AG09319 (cell line): ENCODE measurements at regions not wholly inside any gene's neighbourhood (a gene's known extent, or its start where the extent isn't known, plus 50 kb on each side); places are given as distances from the start of the nearest gene placed in this dataset.
"Not testable (repeated sequence)": the region's sequence is repeated elsewhere in the genome, so short reads cannot be mapped to it uniquely, and the experiment has no call there.

ENCODE experiments used
- DNase-seq: peaks from one replicate; pipeline ENCODE4 v3.0.0-alpha.2; 2010; ENCODE audit warnings: low read depth; ENCODE audit errors: extremely low read depth
- TF ChIP-seq, protein P1 (sequence below): IDR thresholded peaks from 2 replicates; pipeline ENCODE4 v1.5.1; 2011; ENCODE audit warnings: low read depth, mild to moderate bottlenecking, inconsistent platforms, low read length, moderate library complexity

GRCh38 chr3:34155108-34155507 is 356.7 kb downstream of the PDCD6IP start:
- DNase-seq = no peak
- TF ChIP-seq, protein P1, sequence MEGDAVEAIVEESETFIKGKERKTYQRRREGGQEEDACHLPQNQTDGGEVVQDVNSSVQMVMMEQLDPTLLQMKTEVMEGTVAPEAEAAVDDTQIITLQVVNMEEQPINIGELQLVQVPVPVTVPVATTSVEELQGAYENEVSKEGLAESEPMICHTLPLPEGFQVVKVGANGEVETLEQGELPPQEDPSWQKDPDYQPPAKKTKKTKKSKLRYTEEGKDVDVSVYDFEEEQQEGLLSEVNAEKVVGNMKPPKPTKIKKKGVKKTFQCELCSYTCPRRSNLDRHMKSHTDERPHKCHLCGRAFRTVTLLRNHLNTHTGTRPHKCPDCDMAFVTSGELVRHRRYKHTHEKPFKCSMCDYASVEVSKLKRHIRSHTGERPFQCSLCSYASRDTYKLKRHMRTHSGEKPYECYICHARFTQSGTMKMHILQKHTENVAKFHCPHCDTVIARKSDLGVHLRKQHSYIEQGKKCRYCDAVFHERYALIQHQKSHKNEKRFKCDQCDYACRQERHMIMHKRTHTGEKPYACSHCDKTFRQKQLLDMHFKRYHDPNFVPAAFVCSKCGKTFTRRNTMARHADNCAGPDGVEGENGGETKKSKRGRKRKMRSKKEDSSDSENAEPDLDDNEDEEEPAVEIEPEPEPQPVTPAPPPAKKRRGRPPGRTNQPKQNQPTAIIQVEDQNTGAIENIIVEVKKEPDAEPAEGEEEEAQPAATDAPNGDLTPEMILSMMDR = no peak

DNA sequence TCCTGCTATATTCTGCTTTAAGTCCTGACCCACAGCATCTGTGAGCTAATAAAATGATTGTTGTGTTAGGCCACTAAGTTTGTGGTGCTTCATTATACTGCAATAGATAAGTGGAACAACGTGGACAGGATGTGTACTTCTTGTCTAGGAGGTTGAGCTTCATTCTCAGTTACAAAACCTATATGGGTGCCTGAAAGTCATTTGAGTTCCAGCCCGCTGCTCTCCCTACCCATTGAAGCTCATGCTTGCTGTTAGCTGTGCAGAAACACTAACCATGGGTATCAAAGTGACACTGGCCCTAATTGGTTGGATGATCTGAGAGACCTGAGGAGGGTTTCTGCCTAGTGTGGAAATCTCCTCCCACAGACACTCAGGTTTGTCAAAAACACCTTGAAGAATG is 357.2 kb downstream of the PDCD6IP start:
- DNase-seq = no peak
- TF ChIP-seq, protein P1 = no peak

DNA sequence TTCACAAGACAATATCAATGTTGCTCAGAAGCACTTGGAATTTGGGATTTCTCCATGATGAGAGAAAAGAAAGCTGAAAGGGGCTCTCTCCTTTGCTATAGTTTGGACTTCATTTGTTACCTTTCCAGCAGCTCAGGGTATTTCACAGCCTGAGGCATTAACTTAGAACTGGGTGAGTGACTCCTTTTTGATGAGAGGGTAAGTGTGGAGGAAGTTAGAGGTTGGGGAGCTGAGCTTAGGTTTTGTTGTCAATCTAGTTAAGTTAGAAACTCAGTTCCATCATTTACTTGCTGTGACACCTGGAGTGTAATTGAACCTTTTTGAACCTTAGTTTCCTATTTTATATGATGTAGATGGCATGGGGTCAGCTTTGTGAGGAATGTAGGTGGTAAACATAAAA is 359.1 kb downstream of the PDCD6IP start:
- no peak for DNase-seq
- TF ChIP-seq, protein P1 = no peak

- TF ChIP-seq, protein P1 = no peak
- no peak for DNase-seq
These were observed 361.4 kb downstream of the PDCD6IP start for GRCh38 chr3:34159613-34160420.

- not testable (repeated sequence) for DNase-seq
These were observed 371.2 kb downstream of the PDCD6IP start for GRCh38 chr3:34169636-34170035.

DNA sequence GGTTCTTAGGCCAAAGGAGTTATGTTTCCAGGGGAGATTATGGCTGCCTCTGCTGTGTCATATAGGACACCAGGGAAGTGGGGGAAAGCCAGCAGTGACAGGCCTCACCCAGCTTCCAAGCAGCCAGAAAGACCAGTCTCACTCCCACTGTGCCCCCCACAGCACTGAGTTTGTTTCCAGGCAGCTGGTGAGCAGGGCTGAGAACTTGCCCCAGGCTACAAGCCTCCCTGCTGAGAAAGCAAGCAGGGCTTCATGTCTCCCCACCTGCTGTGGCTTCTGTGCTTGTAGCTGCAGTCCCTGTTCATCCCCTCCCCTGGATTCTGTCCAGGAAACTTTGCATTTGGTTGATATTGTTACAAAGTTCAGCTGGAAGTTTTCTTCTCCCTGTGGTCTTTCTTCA is 376.3 kb downstream of the PDCD6IP start:
- DNase-seq = no peak
- TF ChIP-seq, protein P1 = no peak

- TF ChIP-seq, protein P1 = no peak
- no peak for DNase-seq
These were observed 377.3 kb downstream of the PDCD6IP start for GRCh38 chr3:34175636-34176176.
